ENCODE measurements at regions not wholly inside any gene's neighbourhood (a gene's known extent, or its start where the extent isn't known, plus 50 kb on each side); places are given as distances from the start of the nearest gene placed in this dataset.

DNA sequence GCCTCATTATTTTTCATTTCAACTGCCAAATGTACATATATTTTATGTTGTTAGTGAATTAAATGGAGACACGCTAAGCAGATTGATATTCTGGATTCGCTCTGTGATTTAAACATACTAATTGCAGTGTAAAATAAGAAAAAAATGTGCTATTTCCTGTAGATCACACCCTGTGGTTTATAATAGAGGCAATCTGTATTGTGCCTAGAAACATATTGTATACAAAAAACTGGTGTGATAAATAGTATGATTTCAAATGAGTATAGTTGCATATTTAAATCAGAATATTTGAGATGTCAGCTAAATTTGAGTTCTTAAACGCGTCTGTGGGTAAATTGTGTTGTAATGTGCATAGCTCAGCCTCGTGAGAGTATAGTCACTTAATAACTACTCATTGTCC, 643.9 kb downstream of the TBC1D4 start:
- TF ChIP-seq, protein P1, sequence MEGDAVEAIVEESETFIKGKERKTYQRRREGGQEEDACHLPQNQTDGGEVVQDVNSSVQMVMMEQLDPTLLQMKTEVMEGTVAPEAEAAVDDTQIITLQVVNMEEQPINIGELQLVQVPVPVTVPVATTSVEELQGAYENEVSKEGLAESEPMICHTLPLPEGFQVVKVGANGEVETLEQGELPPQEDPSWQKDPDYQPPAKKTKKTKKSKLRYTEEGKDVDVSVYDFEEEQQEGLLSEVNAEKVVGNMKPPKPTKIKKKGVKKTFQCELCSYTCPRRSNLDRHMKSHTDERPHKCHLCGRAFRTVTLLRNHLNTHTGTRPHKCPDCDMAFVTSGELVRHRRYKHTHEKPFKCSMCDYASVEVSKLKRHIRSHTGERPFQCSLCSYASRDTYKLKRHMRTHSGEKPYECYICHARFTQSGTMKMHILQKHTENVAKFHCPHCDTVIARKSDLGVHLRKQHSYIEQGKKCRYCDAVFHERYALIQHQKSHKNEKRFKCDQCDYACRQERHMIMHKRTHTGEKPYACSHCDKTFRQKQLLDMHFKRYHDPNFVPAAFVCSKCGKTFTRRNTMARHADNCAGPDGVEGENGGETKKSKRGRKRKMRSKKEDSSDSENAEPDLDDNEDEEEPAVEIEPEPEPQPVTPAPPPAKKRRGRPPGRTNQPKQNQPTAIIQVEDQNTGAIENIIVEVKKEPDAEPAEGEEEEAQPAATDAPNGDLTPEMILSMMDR (IDR thresholded peaks at IDR 0.05) = no peak
- no peak for TF ChIP-seq POLR2A (IDR thresholded peaks at IDR 0.05)
